H1 (cell line): ENCODE measurements at regions not wholly inside any gene's neighbourhood (a gene's known extent, or its start where the extent isn't known, plus 50 kb on each side); places are given as distances from the start of the nearest gene placed in this dataset.

Experiments
- CTCF ChIA-PET: fragments of 300-600 bp; sonication (Branson Sonifier 250); formaldehyde crosslinking; loops from one replicate; lab custom pipeline; 2021; ENCODE audit not compliant: partially characterized antibody; lab: Charles Lee
- POLR2A ChIA-PET: fragments of 300-600 bp; sonication (Branson Sonifier 250); formaldehyde crosslinking; loops from one replicate; lab custom pipeline; 2021; ENCODE audit warnings: inconsistent platforms; ENCODE audit not compliant: partially characterized antibody; lab: Charles Lee
- DNase-seq, 2 experiments: peaks; one replicate each; pipeline versions ENCODE4 v3.0.0 to v3.0.0-alpha.2; 2010 to 2022; ENCODE audit warnings: low spot score in 2 of 2, low read depth in 1 of 2, mixed read lengths in 1 of 2
- FAIRE-seq: peaks from 2 replicates; lab custom pipeline; 2011; peaks lifted over from hg19 to GRCh38; lab: Jason Lieb, UNC
- H2AFZ ChIP-seq: 2 replicates; pipeline ENCODE4 v1.8.1; 2012; ENCODE audit warnings: low read length, inconsistent platforms
- H2AK5ac ChIP-seq: 2 replicates; pipeline ENCODE4 v1.6.1; 2013; ENCODE audit warnings: low read depth, low read length
- H2BK120ac ChIP-seq: replicated peaks from 2 replicates; pipeline ENCODE3; 2013; ENCODE audit warnings: low read depth, low read length, inconsistent platforms
- H2BK12ac ChIP-seq: 2 replicates; pipeline ENCODE4 v1.6.1; 2013; ENCODE audit warnings: low read depth, low read length
- H2BK15ac ChIP-seq: 2 replicates; pipeline ENCODE4 v1.6.1; 2013; ENCODE audit warnings: low read length
- H2BK20ac ChIP-seq: 2 replicates; pipeline ENCODE4 v1.6.1; 2013; ENCODE audit warnings: low read length
- H2BK5ac ChIP-seq: 2 replicates; pipeline ENCODE4 v1.6.1; 2013; ENCODE audit warnings: low read depth, low read length
- H3K14ac ChIP-seq: 2 replicates; pipeline ENCODE4 v1.6.1; 2013; ENCODE audit warnings: inconsistent platforms; ENCODE audit not compliant: insufficient read length
- H3K18ac ChIP-seq: 2 replicates; pipeline ENCODE4 v1.6.1; 2013; ENCODE audit warnings: low read length; ENCODE audit errors: extremely low read depth
- H3K23ac ChIP-seq: 2 replicates; pipeline ENCODE4 v1.6.1; 2013; ENCODE audit warnings: inconsistent platforms; ENCODE audit not compliant: insufficient read length
- H3K23me2 ChIP-seq: 2 replicates; pipeline ENCODE4 v1.6.1; 2013; ENCODE audit warnings: low read depth, low read length
- H3K27ac ChIP-seq: 2 replicates; pipeline ENCODE4 v1.6.1; 2011; ENCODE audit warnings: low read depth, low read length, inconsistent platforms
- H3K27me3 ChIP-seq, 4 experiments: replicated peaks in 1 of 4; 1 replicate in 1 of 4; 2 replicates in 3 of 4; pipeline versions ENCODE4 v1.6.1 to v1.8.1; 2011 to 2013; ENCODE audit warnings: low read length in 3 of 4, mild to moderate bottlenecking in 3 of 4, inconsistent platforms in 2 of 4, mixed read lengths in 2 of 4, moderate library complexity in 1 of 4; ENCODE audit not compliant: control insufficient read depth in 3 of 4, insufficient read depth in 3 of 4; ENCODE audit errors: extremely low read depth in 1 of 4
- H3K36me3 ChIP-seq, 4 experiments: 2 replicates each; pipeline versions ENCODE4 v1.6.1 to v1.8.1; 2011 to 2013; ENCODE audit warnings: mild to moderate bottlenecking in 4 of 4, low read length in 3 of 4, moderate library complexity in 2 of 4, control low read depth in 1 of 4, inconsistent platforms in 1 of 4; ENCODE audit not compliant: insufficient read depth in 4 of 4, control insufficient read depth in 2 of 4
- H3K4ac ChIP-seq: replicated peaks from 2 replicates; pipeline ENCODE3; 2013; ENCODE audit warnings: low read length, low read depth, mixed read lengths, inconsistent platforms; ENCODE audit not compliant: insufficient read length
- H3K4me1 ChIP-seq, 4 experiments: replicated peaks in 1 of 4; 1 replicate in 1 of 4; 2 replicates in 3 of 4; pipeline versions ENCODE4 v1.6.1 to v1.8.1; 2011 to 2013; ENCODE audit warnings: low read length in 3 of 4, inconsistent platforms in 2 of 4, mixed read lengths in 1 of 4; ENCODE audit not compliant: insufficient read depth in 4 of 4, control insufficient read depth in 3 of 4
- H3K4me2 ChIP-seq, 2 experiments: 2 replicates each; pipeline versions ENCODE4 v1.6.1 to v1.8.1; 2011 to 2013; ENCODE audit warnings: low read depth in 2 of 2, low read length in 2 of 2, control low read depth in 1 of 2, inconsistent platforms in 1 of 2, mild to moderate bottlenecking in 1 of 2; ENCODE audit not compliant: insufficient read depth in 1 of 2
- H3K4me3 ChIP-seq, 4 experiments: fragments of 200-600, 300-600 bp in 1 of 4; sonication (generic), shearing (Covaris generic), sonication (Bioruptor Twin) in 1 of 4; 2 replicates each; pipeline versions ENCODE4 v1.5.1 to v1.8.1; 2011 to 2016; ENCODE audit warnings: low read length in 4 of 4, low read depth in 3 of 4, control low read depth in 2 of 4, inconsistent platforms in 2 of 4, mild to moderate bottlenecking in 2 of 4, mixed read lengths in 1 of 4, moderate library complexity in 1 of 4; ENCODE audit not compliant: insufficient read depth in 2 of 4; ENCODE audit errors: extremely low read depth in 1 of 4
- H3K56ac ChIP-seq: replicated peaks from 2 replicates; pipeline ENCODE3; 2013; ENCODE audit warnings: low read depth, mild to moderate bottlenecking, mixed read lengths, low read length, inconsistent platforms; ENCODE audit not compliant: insufficient read length
- H3K79me1 ChIP-seq: 2 replicates; pipeline ENCODE4 v1.6.1; 2013; ENCODE audit warnings: low read depth, low read length, control low read depth
- H3K79me2 ChIP-seq, 2 experiments: 2 replicates each; pipeline versions ENCODE4 v1.6.1 to v1.8.1; 2012 to 2013; ENCODE audit warnings: low read length in 2 of 2, mild to moderate bottlenecking in 2 of 2, inconsistent platforms in 1 of 2; ENCODE audit not compliant: insufficient read depth in 2 of 2, control insufficient read depth in 1 of 2
- H3K9ac ChIP-seq, 4 experiments: replicated peaks in 1 of 4; 1 replicate in 1 of 4; 2 replicates in 3 of 4; pipeline versions ENCODE4 v1.6.1 to v1.8.1; 2011 to 2013; ENCODE audit warnings: low read depth in 3 of 4, low read length in 3 of 4, control low read depth in 2 of 4, mild to moderate bottlenecking in 2 of 4, moderate library complexity in 2 of 4, inconsistent platforms in 1 of 4; ENCODE audit errors: extremely low read depth in 1 of 4
- H3K9me3 ChIP-seq, 2 experiments: 2 replicates each; pipeline versions ENCODE4 v1.6.1 to v1.8.1; 2012 to 2013; ENCODE audit warnings: mild to moderate bottlenecking in 2 of 2, moderate library complexity in 2 of 2, control low read depth in 1 of 2, inconsistent platforms in 1 of 2, low read depth in 1 of 2, low read length in 1 of 2, mixed read lengths in 1 of 2; ENCODE audit not compliant: insufficient read depth in 2 of 2
- H4K20me1 ChIP-seq, 2 experiments: replicated peaks in 1 of 2; 2 replicates each; pipeline versions ENCODE3 to v1.8.1; 2011 to 2013; ENCODE audit warnings: inconsistent platforms in 2 of 2, low read length in 2 of 2, mild to moderate bottlenecking in 1 of 2; ENCODE audit not compliant: insufficient read depth in 2 of 2, control insufficient read depth in 1 of 2
- H4K5ac ChIP-seq: 2 replicates; pipeline ENCODE4 v1.6.1; 2013; ENCODE audit warnings: low read length, low read depth, mixed read lengths, inconsistent platforms; ENCODE audit not compliant: insufficient read length
- H4K8ac ChIP-seq: 2 replicates; pipeline ENCODE4 v1.8.0; 2013; ENCODE audit warnings: mild to moderate bottlenecking, moderate library complexity, low read length, inconsistent platforms; ENCODE audit not compliant: insufficient read depth; ENCODE audit errors: extremely low read depth
- H4K91ac ChIP-seq: replicated peaks from 2 replicates; pipeline ENCODE3; 2013; ENCODE audit warnings: low read length, mixed read lengths, inconsistent platforms; ENCODE audit not compliant: insufficient read length
- CBX8 ChIP-seq: fragments of 300-800, 300-1000 bp; sonication (generic); IDR thresholded peaks from 2 replicates; pipeline ENCODE4 v1.7.1; 2016; ENCODE audit warnings: low read depth, low read length, borderline replicate concordance
- EGR1 ChIP-seq: IDR thresholded peaks from 2 replicates; pipeline ENCODE4 v1.6.1; 2011; ENCODE audit warnings: low read depth, low read length, borderline replicate concordance
- FOSL1 ChIP-seq: IDR thresholded peaks from 2 replicates; pipeline ENCODE4 v1.6.1; 2011; ENCODE audit warnings: mild to moderate bottlenecking, low read depth, low read length, moderate library complexity; ENCODE audit not compliant: insufficient read depth
- HDAC6 ChIP-seq: IDR thresholded peaks from one replicate; pipeline ENCODE4 v1.7.1; 2012; ENCODE audit warnings: low read depth, mild to moderate bottlenecking, inconsistent platforms, low read length, moderate library complexity
- RNF2 ChIP-seq: fragments of 200-900, 300-1000 bp; sonication (generic); IDR thresholded peaks from 2 replicates; pipeline ENCODE4 v1.7.1; 2016; ENCODE audit warnings: borderline replicate concordance, low read depth, mild to moderate bottlenecking, antibody characterized with exemption, low read length; ENCODE audit not compliant: poor library complexity, severe bottlenecking; ENCODE audit errors: missing control alignments
- RXRA ChIP-seq: IDR thresholded peaks from 2 replicates; pipeline ENCODE4 v1.6.1; 2011; ENCODE audit warnings: low read depth, mild to moderate bottlenecking, low read length, moderate library complexity; ENCODE audit not compliant: insufficient read depth
- ZNF274 ChIP-seq: IDR thresholded peaks from 2 replicates; pipeline ENCODE4 v1.7.0; 2012; ENCODE audit warnings: low read length, borderline replicate concordance; ENCODE audit errors: extremely low read depth
- WGBS, 2 experiments: shearing (Covaris generic) in 1 of 2; methylation state at CpG; one replicate each; pipeline versions ENCODE4 v1.1.6 to v1.1.7; 2013 to 2015; ENCODE audit warnings: low lambda C conversion rate in 2 of 2, mixed read lengths in 2 of 2, inconsistent platforms in 1 of 2, low coverage in 1 of 2, missing lambda C conversion rate in 1 of 2; ENCODE audit not compliant: insufficient replicate concordance in 2 of 2, insufficient coverage in 1 of 2, insufficient read length in 1 of 2; ENCODE audit errors: extremely low coverage in 1 of 2, missing lambda C conversion rate in 1 of 2; 5-methylcytosine and 5-hydroxymethylcytosine counted together
- TF ChIP-seq, protein P1 (sequence below), 3 experiments: IDR thresholded peaks; 1 replicate in 2 of 3; 2 replicates in 1 of 3; pipeline versions ENCODE4 v1.5.1 to v1.6.1; 2011; ENCODE audit warnings: low read length in 3 of 3, mild to moderate bottlenecking in 3 of 3, inconsistent platforms in 2 of 3, low read depth in 1 of 3, moderate library complexity in 1 of 3; ENCODE audit not compliant: insufficient read depth in 1 of 3; ENCODE audit errors: control extremely low read depth in 1 of 3

DNA sequence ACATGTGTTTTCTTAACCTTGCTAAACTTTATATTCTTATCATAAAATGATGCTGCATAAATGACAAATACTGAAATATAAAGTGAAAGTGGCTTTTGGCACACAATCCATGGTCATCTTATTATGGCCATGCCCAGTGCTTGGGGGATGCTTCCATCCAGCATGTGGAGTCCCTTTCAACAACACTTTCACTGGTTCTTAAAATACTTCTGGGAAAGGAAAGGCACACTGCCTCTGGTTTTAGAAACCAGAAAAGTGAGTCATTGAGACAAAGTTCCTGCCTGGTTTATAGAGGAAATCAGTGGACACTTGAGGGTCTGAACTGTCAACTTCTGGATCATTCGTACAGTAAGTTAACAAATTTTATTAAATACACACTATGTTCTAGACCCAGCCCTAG is 248.0 kb upstream of the ADAMTS3 start:
- 95% methylated on average over 1 of the region's 1 CpG; no CpG with 5 or more reads in 1 of the 2 experiments for WGBS, 2 experiments

More for the DNA sequence above, 248.0 kb upstream of the ADAMTS3 start:
- ChIA-PET POLR2A (no interaction called here), CTCF (no interaction called here)
- Histone ChIP-seq H2BK12ac (no peak overlapping the region), H4K91ac (no peak overlapping the region), H3K79me2 (no peaks in the 10 kb centered on the region), H3K9ac (no peak overlapping the region), H3K23me2 (peaks cover 3% of the 10 kb centered on the region; the same call in 1 of the 2 replicates), H3K56ac (no peak overlapping the region), H4K20me1 (no peaks in the 10 kb centered on the region), H3K9me3 (no peaks in the 10 kb centered on the region), H3K4me2 (no peak overlapping the region), H3K23ac (no peak overlapping the region), H3K36me3 (no peaks in the 10 kb centered on the region), H3K27me3 (no peaks in the 10 kb centered on the region), H2BK15ac (no peak overlapping the region), H4K5ac (no peak overlapping the region), H3K79me1 (no peaks in the 10 kb centered on the region), H4K8ac (no peak overlapping the region)
- DNase-seq = no peak
- TF ChIP-seq EGR1 (no peak), RXRA (no peak), FOSL1 (no peak), RNF2 (no peak), HDAC6 (no peak), CBX8 (no peak), ZNF274 (no peak)
- TF ChIP-seq, protein P1, sequence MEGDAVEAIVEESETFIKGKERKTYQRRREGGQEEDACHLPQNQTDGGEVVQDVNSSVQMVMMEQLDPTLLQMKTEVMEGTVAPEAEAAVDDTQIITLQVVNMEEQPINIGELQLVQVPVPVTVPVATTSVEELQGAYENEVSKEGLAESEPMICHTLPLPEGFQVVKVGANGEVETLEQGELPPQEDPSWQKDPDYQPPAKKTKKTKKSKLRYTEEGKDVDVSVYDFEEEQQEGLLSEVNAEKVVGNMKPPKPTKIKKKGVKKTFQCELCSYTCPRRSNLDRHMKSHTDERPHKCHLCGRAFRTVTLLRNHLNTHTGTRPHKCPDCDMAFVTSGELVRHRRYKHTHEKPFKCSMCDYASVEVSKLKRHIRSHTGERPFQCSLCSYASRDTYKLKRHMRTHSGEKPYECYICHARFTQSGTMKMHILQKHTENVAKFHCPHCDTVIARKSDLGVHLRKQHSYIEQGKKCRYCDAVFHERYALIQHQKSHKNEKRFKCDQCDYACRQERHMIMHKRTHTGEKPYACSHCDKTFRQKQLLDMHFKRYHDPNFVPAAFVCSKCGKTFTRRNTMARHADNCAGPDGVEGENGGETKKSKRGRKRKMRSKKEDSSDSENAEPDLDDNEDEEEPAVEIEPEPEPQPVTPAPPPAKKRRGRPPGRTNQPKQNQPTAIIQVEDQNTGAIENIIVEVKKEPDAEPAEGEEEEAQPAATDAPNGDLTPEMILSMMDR (IDR thresholded peaks at IDR 0.05; ENCODE audit: control extremely low read depth in 1 of 3, insufficient read depth in 1 of 3, low read depth in 1 of 3, low read length in 3 of 3) = no peak
- TF ChIP-seq, all 59 proteins: peak for 0
- Histone ChIP-seq H3K4ac (no peak overlapping the region), H3K27ac (no peak overlapping the region), H3K4me3 (no peak overlapping the region), H3K4me1 (no peaks in the 10 kb centered on the region), H2AK5ac (no peak overlapping the region), H2BK20ac (no peak overlapping the region), H2BK120ac (no peak overlapping the region), H2BK5ac (no peak overlapping the region), H2AFZ (no peak overlapping the region), H3K14ac (no peak overlapping the region), H3K18ac (no peak overlapping the region)
- no peak for FAIRE-seq
